PC-9 (cell line): ENCODE measurements at regions not wholly inside any gene's neighbourhood (a gene's known extent, or its start where the extent isn't known, plus 50 kb on each side); places are given as distances from the start of the nearest gene placed in this dataset.

Experiments used
- BruUV-seq: library from RNA; stranded (reverse); fragments of 400-500 nt; replicated peaks from 2 replicates; lab custom pipeline; 2021; lab: Mats Ljungman, UMichigan
- CTCF ChIA-PET: fragments of 300-600 bp; sonication (Branson Sonifier 250); formaldehyde crosslinking; loops from one replicate; lab custom pipeline; 2022; ENCODE audit warnings: antibody characterized with exemption; lab: Charles Lee
- POLR2A ChIA-PET: fragments of 300-600 bp; sonication (Branson Sonifier 250); formaldehyde crosslinking; loops from one replicate; lab custom pipeline; 2022; ENCODE audit warnings: antibody characterized with exemption; ENCODE audit not compliant: unreplicated experiment; lab: Charles Lee
- DNase-seq, 2 experiments: peaks; one replicate each; pipeline versions ENCODE4 v3.0.0 to v3.0.0-alpha.2; 2015 to 2022; ENCODE audit warnings: mixed read lengths in 1 of 2
- H2AFZ ChIP-seq: fragments of 200-600 bp; sonication (generic); 2 replicates; pipeline ENCODE4 v1.8.1; 2017; ENCODE audit warnings: antibody characterized with exemption
- H3F3A ChIP-seq: fragments of 200-600 bp; sonication (generic); 2 replicates; pipeline ENCODE4 v1.8.1; 2017; ENCODE audit warnings: antibody characterized with exemption, mild to moderate bottlenecking, low read depth; ENCODE audit not compliant: insufficient read depth
- H3K27ac ChIP-seq: fragments of 200-600 bp; sonication (generic); 2 replicates; pipeline ENCODE4 v1.6.1; 2016; ENCODE audit warnings: mixed run types
- H3K27me3 ChIP-seq: fragments of 200-600 bp; sonication (generic); 2 replicates; pipeline ENCODE4 v1.6.1; 2016; ENCODE audit warnings: low read depth, mixed run types; ENCODE audit not compliant: insufficient read depth
- H3K36me3 ChIP-seq: fragments of 200-600 bp; sonication (generic); 2 replicates; pipeline ENCODE4 v1.6.1; 2016; ENCODE audit warnings: low read depth, mixed run types
- H3K4me1 ChIP-seq: fragments of 200-600 bp; sonication (generic); replicated peaks from 2 replicates; pipeline ENCODE4 v1.6.1; 2016; ENCODE audit warnings: mixed run types; ENCODE audit not compliant: insufficient read depth
- H3K4me2 ChIP-seq: fragments of 200-600 bp; sonication (generic); 2 replicates; pipeline ENCODE4 v1.6.1; 2017; ENCODE audit warnings: mixed run types
- H3K4me3 ChIP-seq: fragments of 200-600 bp; sonication (generic); 2 replicates; pipeline ENCODE4 v1.6.1; 2016; ENCODE audit warnings: mixed run types
- H3K79me2 ChIP-seq: fragments of 200-600 bp; sonication (generic); 2 replicates; pipeline ENCODE4 v1.6.1; 2017; ENCODE audit warnings: low read depth, mixed run types
- H3K9me2 ChIP-seq: fragments of 200-600 bp; sonication (generic); 2 replicates; pipeline ENCODE4 v1.8.1; 2017; ENCODE audit warnings: mild to moderate bottlenecking; ENCODE audit not compliant: insufficient read depth
- H3K9me3 ChIP-seq: fragments of 200-600 bp; sonication (generic); 2 replicates; pipeline ENCODE4 v1.8.1; 2016; ENCODE audit warnings: low read depth; ENCODE audit not compliant: insufficient read depth
- H4K20me1 ChIP-seq: fragments of 200-600 bp; sonication (generic); 2 replicates; pipeline ENCODE4 v1.8.1; 2017; ENCODE audit not compliant: insufficient read depth
- EZH2 ChIP-seq: fragments of 200-600 bp; sonication (generic); IDR thresholded peaks from 2 replicates; pipeline ENCODE4 v1.8.0; 2017; ENCODE audit warnings: antibody characterized with exemption, low read depth
- intact Hi-C: fragments of 100-400 bp; cut with micrococcal nuclease; formaldehyde crosslinking; loops from one replicate; pipeline ENCODE4 v1.10.0; 2022; ENCODE audit not compliant: unreplicated experiment
- TF ChIP-seq, protein P1 (sequence below): fragments of 200-600 bp; sonication (generic); conservative IDR thresholded peaks from 2 replicates; pipeline ENCODE4 v1.6.1; 2017; ENCODE audit warnings: mixed run types, antibody characterized with exemption, mild to moderate bottlenecking, moderate library complexity

DNA sequence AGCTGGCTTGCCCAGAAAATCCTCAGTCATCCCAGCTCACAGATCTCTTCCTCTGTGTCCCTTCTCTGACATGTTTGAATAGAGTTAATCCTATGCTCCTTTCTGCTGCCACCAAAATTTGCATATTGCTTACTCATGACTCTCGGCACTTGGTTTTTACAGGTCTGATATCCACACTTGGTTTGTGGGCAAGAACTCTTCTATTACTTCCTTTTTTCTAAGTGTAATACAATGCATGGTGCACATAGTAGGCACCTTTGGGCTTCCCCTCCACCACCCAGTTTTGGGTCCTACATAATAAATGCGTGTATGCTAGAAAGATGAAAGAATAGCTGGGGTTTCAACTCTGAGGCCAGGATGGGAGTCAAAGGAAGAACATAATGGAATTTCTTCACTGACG is 69.7 kb upstream of the GRK3 start:
- Histone ChIP-seq H3K4me1 (no peaks in the 10 kb centered on the region), H3K36me3 (no peaks in the 10 kb centered on the region), H3K9me2 (no peaks in the 10 kb centered on the region), H3K4me3 (no peak overlapping the region), H3K27me3 (peaks cover 86% of the 10 kb centered on the region), H3K79me2 (no peaks in the 10 kb centered on the region), H3K9me3 (no peaks in the 10 kb centered on the region), H3F3A (no peaks in the 10 kb centered on the region), H3K27ac (no peak overlapping the region), H4K20me1 (no peaks in the 10 kb centered on the region), H2AFZ (no peak overlapping the region), H3K4me2 (no peak overlapping the region)
- DNase-seq = no peak
- ChIA-PET CTCF (no interaction called here), POLR2A (no interaction called here)
- intact Hi-C loops = no loop called here
- TF ChIP-seq EZH2 = no peak
- TF ChIP-seq, protein P1, sequence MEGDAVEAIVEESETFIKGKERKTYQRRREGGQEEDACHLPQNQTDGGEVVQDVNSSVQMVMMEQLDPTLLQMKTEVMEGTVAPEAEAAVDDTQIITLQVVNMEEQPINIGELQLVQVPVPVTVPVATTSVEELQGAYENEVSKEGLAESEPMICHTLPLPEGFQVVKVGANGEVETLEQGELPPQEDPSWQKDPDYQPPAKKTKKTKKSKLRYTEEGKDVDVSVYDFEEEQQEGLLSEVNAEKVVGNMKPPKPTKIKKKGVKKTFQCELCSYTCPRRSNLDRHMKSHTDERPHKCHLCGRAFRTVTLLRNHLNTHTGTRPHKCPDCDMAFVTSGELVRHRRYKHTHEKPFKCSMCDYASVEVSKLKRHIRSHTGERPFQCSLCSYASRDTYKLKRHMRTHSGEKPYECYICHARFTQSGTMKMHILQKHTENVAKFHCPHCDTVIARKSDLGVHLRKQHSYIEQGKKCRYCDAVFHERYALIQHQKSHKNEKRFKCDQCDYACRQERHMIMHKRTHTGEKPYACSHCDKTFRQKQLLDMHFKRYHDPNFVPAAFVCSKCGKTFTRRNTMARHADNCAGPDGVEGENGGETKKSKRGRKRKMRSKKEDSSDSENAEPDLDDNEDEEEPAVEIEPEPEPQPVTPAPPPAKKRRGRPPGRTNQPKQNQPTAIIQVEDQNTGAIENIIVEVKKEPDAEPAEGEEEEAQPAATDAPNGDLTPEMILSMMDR = no peak
- no TSS peak for BruUV-seq

DNA sequence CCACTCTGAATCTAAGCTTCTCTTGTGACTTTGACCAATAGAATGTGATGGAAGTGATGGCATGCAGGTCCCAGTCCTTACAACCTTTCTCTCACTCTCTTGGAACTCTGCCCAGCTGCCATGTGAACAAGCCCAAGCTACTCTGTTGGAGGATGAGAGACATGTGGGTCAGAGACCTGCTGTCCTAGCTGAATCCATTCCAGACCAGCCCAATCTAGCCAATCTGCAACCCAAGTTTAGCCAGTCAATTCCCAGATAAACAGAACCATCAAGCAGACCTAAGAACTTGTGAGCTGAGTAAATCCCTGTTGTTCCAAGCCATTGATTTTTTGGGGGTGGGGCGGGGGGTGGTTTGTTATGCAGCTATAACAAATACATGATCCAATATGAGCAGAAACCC is 69.2 kb upstream of the GRK3 start:
- TF ChIP-seq, protein P1 = no peak
- no peak for TF ChIP-seq EZH2
- H3F3A ChIP-seq = no peaks in the 10 kb centered on the region
- BruUV-seq = no TSS peak
- no peaks in the 10 kb centered on the region for H3K36me3 ChIP-seq
- H3K27me3 ChIP-seq = peaks cover 83% of the 10 kb centered on the region
- ChIA-PET CTCF (no interaction called here), POLR2A (no interaction called here)
- H2AFZ ChIP-seq = no peak overlapping the region
- DNase-seq = no peak
- H3K9me3 ChIP-seq = no peaks in the 10 kb centered on the region
- no peak overlapping the region for H3K4me3 ChIP-seq
- intact Hi-C loops = no loop called here
- H3K4me2 ChIP-seq = no peak overlapping the region
- H3K79me2 ChIP-seq = no peaks in the 10 kb centered on the region
- no peaks in the 10 kb centered on the region for H4K20me1 ChIP-seq
- no peak overlapping the region for H3K27ac ChIP-seq
- no peaks in the 10 kb centered on the region for H3K9me2 ChIP-seq
- H3K4me1 ChIP-seq = no peaks in the 10 kb centered on the region

DNA sequence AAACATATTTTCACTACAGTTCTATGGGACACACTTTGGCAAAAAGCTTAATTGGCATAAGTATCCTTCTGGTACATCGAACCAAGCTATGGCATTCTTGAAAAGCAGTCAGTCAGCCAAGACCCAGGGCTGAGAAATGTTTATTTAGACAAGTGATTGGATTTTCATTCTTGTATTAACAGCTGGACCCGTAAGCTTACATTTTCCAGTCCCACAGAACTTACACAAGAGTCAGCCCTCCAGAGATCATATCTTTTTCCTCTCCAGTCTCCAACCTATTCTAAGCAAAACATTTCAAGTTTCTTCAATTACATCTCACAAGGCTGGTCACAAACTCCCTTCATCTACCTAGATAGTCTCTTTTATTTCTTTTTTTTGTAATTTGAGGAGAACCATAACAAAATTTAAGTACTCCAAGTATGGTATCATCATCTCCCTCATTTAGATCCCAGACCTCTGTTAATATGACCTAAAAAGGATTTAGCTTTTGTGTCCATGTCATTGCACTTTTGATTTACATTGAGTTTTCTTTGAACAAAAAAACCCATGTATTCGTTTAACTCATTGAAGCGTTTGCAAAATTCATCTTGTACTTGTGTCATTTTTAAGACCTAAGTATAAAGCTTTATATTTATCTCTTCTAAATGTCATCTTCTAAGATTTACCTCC is 67.9 kb upstream of the GRK3 start:
- CTCF ChIA-PET = no interaction called here

DNA sequence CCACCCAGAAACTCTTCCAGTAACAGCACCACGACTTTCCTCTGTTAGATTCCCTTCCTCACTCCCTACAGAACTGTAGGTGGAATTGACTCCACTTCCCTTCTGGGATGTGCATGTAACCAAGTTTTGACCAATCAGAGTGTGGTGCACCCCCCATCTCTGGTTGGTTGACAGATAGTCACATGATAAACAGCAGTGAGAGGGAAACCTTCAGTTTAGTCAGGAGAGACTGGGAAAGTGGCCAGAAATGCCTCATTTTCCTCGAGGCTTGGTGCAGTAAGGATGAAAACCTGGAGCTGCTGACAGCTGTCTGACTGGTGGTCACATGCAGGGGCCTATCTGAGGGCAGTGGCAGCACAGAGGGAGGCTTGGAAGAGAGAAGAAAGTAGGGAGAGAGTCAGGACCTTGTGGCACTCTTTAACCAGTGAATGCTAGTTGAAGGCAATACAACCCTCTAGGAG is 67.3 kb upstream of the GRK3 start:
- Histone ChIP-seq H3K9me3 (no peaks in the 10 kb centered on the region), H3K79me2 (no peaks in the 10 kb centered on the region), H3K27me3 (peaks cover 78% of the 10 kb centered on the region), H3K4me2 (no peak overlapping the region), H3F3A (no peaks in the 10 kb centered on the region), H3K4me1 (no peaks in the 10 kb centered on the region), H2AFZ (no peak overlapping the region), H3K4me3 (no peak overlapping the region), H3K36me3 (no peaks in the 10 kb centered on the region), H3K27ac (no peak overlapping the region), H3K9me2 (no peaks in the 10 kb centered on the region), H4K20me1 (no peaks in the 10 kb centered on the region)
- intact Hi-C loops = no loop called here
- no peak for DNase-seq
- no TSS peak for BruUV-seq
- ChIA-PET POLR2A (no interaction called here), CTCF (no interaction called here)
- no peak for TF ChIP-seq EZH2
- TF ChIP-seq, protein P1 = no peak

More for the DNA sequence above, 67.9 kb upstream of the GRK3 start:
- H2AFZ ChIP-seq = no peak overlapping the region
- no peaks in the 10 kb centered on the region for H4K20me1 ChIP-seq
- intact Hi-C loops = no loop called here
- H3K9me2 ChIP-seq = no peaks in the 10 kb centered on the region
- H3K79me2 ChIP-seq = no peaks in the 10 kb centered on the region
- peaks cover 83% of the 10 kb centered on the region for H3K27me3 ChIP-seq
- POLR2A ChIA-PET = no interaction called here
- TF ChIP-seq EZH2 = no peak
- H3K4me1 ChIP-seq = no peaks in the 10 kb centered on the region
- H3K27ac ChIP-seq = no peak overlapping the region
- H3K4me2 ChIP-seq = no peak overlapping the region
- no peaks in the 10 kb centered on the region for H3F3A ChIP-seq
- H3K9me3 ChIP-seq = no peaks in the 10 kb centered on the region
- BruUV-seq = no TSS peak
- no peak overlapping the region for H3K4me3 ChIP-seq
- no peaks in the 10 kb centered on the region for H3K36me3 ChIP-seq
- no peak for DNase-seq
